H1 (cell line): ENCODE measurements at regions not wholly inside any gene's neighbourhood (a gene's known extent, or its start where the extent isn't known, plus 50 kb on each side); places are given as distances from the start of the nearest gene placed in this dataset.

Experiments used
- CTCF ChIA-PET: fragments of 300-600 bp; sonication (Branson Sonifier 250); formaldehyde crosslinking; loops from one replicate; lab custom pipeline; 2021; ENCODE audit not compliant: partially characterized antibody; lab: Charles Lee
- POLR2A ChIA-PET: fragments of 300-600 bp; sonication (Branson Sonifier 250); formaldehyde crosslinking; loops from one replicate; lab custom pipeline; 2021; ENCODE audit warnings: inconsistent platforms; ENCODE audit not compliant: partially characterized antibody; lab: Charles Lee
- DNase-seq, 2 experiments: peaks; one replicate each; pipeline versions ENCODE4 v3.0.0 to v3.0.0-alpha.2; 2010 to 2022; ENCODE audit warnings: low spot score in 2 of 2, low read depth in 1 of 2, mixed read lengths in 1 of 2
- FAIRE-seq: peaks from 2 replicates; lab custom pipeline; 2011; peaks lifted over from hg19 to GRCh38; lab: Jason Lieb, UNC
- H2AFZ ChIP-seq: 2 replicates; pipeline ENCODE4 v1.8.1; 2012; ENCODE audit warnings: low read length, inconsistent platforms
- H2AK5ac ChIP-seq: 2 replicates; pipeline ENCODE4 v1.6.1; 2013; ENCODE audit warnings: low read depth, low read length
- H2BK120ac ChIP-seq: replicated peaks from 2 replicates; pipeline ENCODE3; 2013; ENCODE audit warnings: low read depth, low read length, inconsistent platforms
- H2BK12ac ChIP-seq: 2 replicates; pipeline ENCODE4 v1.6.1; 2013; ENCODE audit warnings: low read depth, low read length
- H2BK15ac ChIP-seq: 2 replicates; pipeline ENCODE4 v1.6.1; 2013; ENCODE audit warnings: low read length
- H2BK20ac ChIP-seq: 2 replicates; pipeline ENCODE4 v1.6.1; 2013; ENCODE audit warnings: low read length
- H2BK5ac ChIP-seq: 2 replicates; pipeline ENCODE4 v1.6.1; 2013; ENCODE audit warnings: low read depth, low read length
- H3K14ac ChIP-seq: 2 replicates; pipeline ENCODE4 v1.6.1; 2013; ENCODE audit warnings: inconsistent platforms; ENCODE audit not compliant: insufficient read length
- H3K18ac ChIP-seq: 2 replicates; pipeline ENCODE4 v1.6.1; 2013; ENCODE audit warnings: low read length; ENCODE audit errors: extremely low read depth
- H3K23ac ChIP-seq: 2 replicates; pipeline ENCODE4 v1.6.1; 2013; ENCODE audit warnings: inconsistent platforms; ENCODE audit not compliant: insufficient read length
- H3K23me2 ChIP-seq: 2 replicates; pipeline ENCODE4 v1.6.1; 2013; ENCODE audit warnings: low read depth, low read length
- H3K27ac ChIP-seq: 2 replicates; pipeline ENCODE4 v1.6.1; 2011; ENCODE audit warnings: low read depth, low read length, inconsistent platforms
- H3K27me3 ChIP-seq, 4 experiments: replicated peaks in 1 of 4; 1 replicate in 1 of 4; 2 replicates in 3 of 4; pipeline versions ENCODE4 v1.6.1 to v1.8.1; 2011 to 2013; ENCODE audit warnings: low read length in 3 of 4, mild to moderate bottlenecking in 3 of 4, inconsistent platforms in 2 of 4, mixed read lengths in 2 of 4, moderate library complexity in 1 of 4; ENCODE audit not compliant: control insufficient read depth in 3 of 4, insufficient read depth in 3 of 4; ENCODE audit errors: extremely low read depth in 1 of 4
- H3K36me3 ChIP-seq, 4 experiments: 2 replicates each; pipeline versions ENCODE4 v1.6.1 to v1.8.1; 2011 to 2013; ENCODE audit warnings: mild to moderate bottlenecking in 4 of 4, low read length in 3 of 4, moderate library complexity in 2 of 4, control low read depth in 1 of 4, inconsistent platforms in 1 of 4; ENCODE audit not compliant: insufficient read depth in 4 of 4, control insufficient read depth in 2 of 4
- H3K4ac ChIP-seq: replicated peaks from 2 replicates; pipeline ENCODE3; 2013; ENCODE audit warnings: low read length, low read depth, mixed read lengths, inconsistent platforms; ENCODE audit not compliant: insufficient read length
- H3K4me1 ChIP-seq, 4 experiments: replicated peaks in 1 of 4; 1 replicate in 1 of 4; 2 replicates in 3 of 4; pipeline versions ENCODE4 v1.6.1 to v1.8.1; 2011 to 2013; ENCODE audit warnings: low read length in 3 of 4, inconsistent platforms in 2 of 4, mixed read lengths in 1 of 4; ENCODE audit not compliant: insufficient read depth in 4 of 4, control insufficient read depth in 3 of 4
- H3K4me2 ChIP-seq, 2 experiments: 2 replicates each; pipeline versions ENCODE4 v1.6.1 to v1.8.1; 2011 to 2013; ENCODE audit warnings: low read depth in 2 of 2, low read length in 2 of 2, control low read depth in 1 of 2, inconsistent platforms in 1 of 2, mild to moderate bottlenecking in 1 of 2; ENCODE audit not compliant: insufficient read depth in 1 of 2
- H3K4me3 ChIP-seq, 4 experiments: fragments of 200-600, 300-600 bp in 1 of 4; sonication (generic), shearing (Covaris generic), sonication (Bioruptor Twin) in 1 of 4; 2 replicates each; pipeline versions ENCODE4 v1.5.1 to v1.8.1; 2011 to 2016; ENCODE audit warnings: low read length in 4 of 4, low read depth in 3 of 4, control low read depth in 2 of 4, inconsistent platforms in 2 of 4, mild to moderate bottlenecking in 2 of 4, mixed read lengths in 1 of 4, moderate library complexity in 1 of 4; ENCODE audit not compliant: insufficient read depth in 2 of 4; ENCODE audit errors: extremely low read depth in 1 of 4
- H3K56ac ChIP-seq: replicated peaks from 2 replicates; pipeline ENCODE3; 2013; ENCODE audit warnings: low read depth, mild to moderate bottlenecking, mixed read lengths, low read length, inconsistent platforms; ENCODE audit not compliant: insufficient read length
- H3K79me1 ChIP-seq: 2 replicates; pipeline ENCODE4 v1.6.1; 2013; ENCODE audit warnings: low read depth, low read length, control low read depth
- H3K79me2 ChIP-seq, 2 experiments: 2 replicates each; pipeline versions ENCODE4 v1.6.1 to v1.8.1; 2012 to 2013; ENCODE audit warnings: low read length in 2 of 2, mild to moderate bottlenecking in 2 of 2, inconsistent platforms in 1 of 2; ENCODE audit not compliant: insufficient read depth in 2 of 2, control insufficient read depth in 1 of 2
- H3K9ac ChIP-seq, 4 experiments: replicated peaks in 1 of 4; 1 replicate in 1 of 4; 2 replicates in 3 of 4; pipeline versions ENCODE4 v1.6.1 to v1.8.1; 2011 to 2013; ENCODE audit warnings: low read depth in 3 of 4, low read length in 3 of 4, control low read depth in 2 of 4, mild to moderate bottlenecking in 2 of 4, moderate library complexity in 2 of 4, inconsistent platforms in 1 of 4; ENCODE audit errors: extremely low read depth in 1 of 4
- H3K9me3 ChIP-seq, 2 experiments: 2 replicates each; pipeline versions ENCODE4 v1.6.1 to v1.8.1; 2012 to 2013; ENCODE audit warnings: mild to moderate bottlenecking in 2 of 2, moderate library complexity in 2 of 2, control low read depth in 1 of 2, inconsistent platforms in 1 of 2, low read depth in 1 of 2, low read length in 1 of 2, mixed read lengths in 1 of 2; ENCODE audit not compliant: insufficient read depth in 2 of 2
- H4K20me1 ChIP-seq, 2 experiments: replicated peaks in 1 of 2; 2 replicates each; pipeline versions ENCODE3 to v1.8.1; 2011 to 2013; ENCODE audit warnings: inconsistent platforms in 2 of 2, low read length in 2 of 2, mild to moderate bottlenecking in 1 of 2; ENCODE audit not compliant: insufficient read depth in 2 of 2, control insufficient read depth in 1 of 2
- H4K5ac ChIP-seq: 2 replicates; pipeline ENCODE4 v1.6.1; 2013; ENCODE audit warnings: low read length, low read depth, mixed read lengths, inconsistent platforms; ENCODE audit not compliant: insufficient read length
- H4K8ac ChIP-seq: 2 replicates; pipeline ENCODE4 v1.8.0; 2013; ENCODE audit warnings: mild to moderate bottlenecking, moderate library complexity, low read length, inconsistent platforms; ENCODE audit not compliant: insufficient read depth; ENCODE audit errors: extremely low read depth
- H4K91ac ChIP-seq: replicated peaks from 2 replicates; pipeline ENCODE3; 2013; ENCODE audit warnings: low read length, mixed read lengths, inconsistent platforms; ENCODE audit not compliant: insufficient read length
- CBX5 ChIP-seq: fragments of 300-800, 300-1000 bp; sonication (generic); IDR thresholded peaks from 2 replicates; pipeline ENCODE4 v1.7.1; 2016; ENCODE audit warnings: antibody characterized with exemption, low read length, low read depth
- CBX8 ChIP-seq: fragments of 300-800, 300-1000 bp; sonication (generic); IDR thresholded peaks from 2 replicates; pipeline ENCODE4 v1.7.1; 2016; ENCODE audit warnings: low read depth, low read length, borderline replicate concordance
- E2F6 ChIP-seq: IDR thresholded peaks from 2 replicates; pipeline ENCODE4 v1.6.1; 2012; ENCODE audit warnings: inconsistent platforms
- JUND ChIP-seq: IDR thresholded peaks from 2 replicates; pipeline ENCODE4 v1.6.1; 2011; ENCODE audit warnings: mild to moderate bottlenecking, improper control_type of control experiment, low read length
- KDM5A ChIP-seq: fragments of 200-600 bp; IDR thresholded peaks from 2 replicates; pipeline ENCODE4 v1.7.1; 2012; ENCODE audit warnings: mild to moderate bottlenecking, low read length, inconsistent platforms, mixed read lengths
- POLR2AphosphoS5 ChIP-seq: IDR thresholded peaks from 2 replicates; pipeline ENCODE4 v1.6.1; 2011; ENCODE audit warnings: low read depth, low read length
- POU5F1 ChIP-seq: IDR thresholded peaks from 2 replicates; pipeline ENCODE4 v1.6.1; 2011; ENCODE audit warnings: low read depth, mild to moderate bottlenecking, low read length, moderate library complexity
- RNF2 ChIP-seq: fragments of 200-900, 300-1000 bp; sonication (generic); IDR thresholded peaks from 2 replicates; pipeline ENCODE4 v1.7.1; 2016; ENCODE audit warnings: borderline replicate concordance, low read depth, mild to moderate bottlenecking, antibody characterized with exemption, low read length; ENCODE audit not compliant: poor library complexity, severe bottlenecking; ENCODE audit errors: missing control alignments
- SAP30 ChIP-seq: fragments of 300-600 bp; sonication (generic); IDR thresholded peaks from 2 replicates; pipeline ENCODE4 v1.7.1; 2012; ENCODE audit warnings: low read length, moderate library complexity, mild to moderate bottlenecking, inconsistent platforms; ENCODE audit not compliant: insufficient read depth, insufficient replicate concordance
- SP2 ChIP-seq: IDR thresholded peaks from 2 replicates; pipeline ENCODE4 v1.6.1; 2012; ENCODE audit warnings: mild to moderate bottlenecking, low read length, inconsistent platforms
- SP4 ChIP-seq: IDR thresholded peaks from 2 replicates; pipeline ENCODE4 v1.6.1; 2012; ENCODE audit warnings: low read length, inconsistent platforms
- SUZ12 ChIP-seq: fragments of 200-600 bp; sonication (generic); IDR thresholded peaks from 2 replicates; pipeline ENCODE4 v1.6.1; 2012; ENCODE audit warnings: mild to moderate bottlenecking, inconsistent platforms, low read length, moderate library complexity, mixed read lengths
- USF2 ChIP-seq: IDR thresholded peaks from 2 replicates; pipeline ENCODE4 v1.6.1; 2011; ENCODE audit warnings: low read length, improper control_type of control experiment
- WGBS, 2 experiments: shearing (Covaris generic) in 1 of 2; methylation state at CpG; one replicate each; pipeline versions ENCODE4 v1.1.6 to v1.1.7; 2013 to 2015; ENCODE audit warnings: low lambda C conversion rate in 2 of 2, mixed read lengths in 2 of 2, inconsistent platforms in 1 of 2, low coverage in 1 of 2, missing lambda C conversion rate in 1 of 2; ENCODE audit not compliant: insufficient replicate concordance in 2 of 2, insufficient coverage in 1 of 2, insufficient read length in 1 of 2; ENCODE audit errors: extremely low coverage in 1 of 2, missing lambda C conversion rate in 1 of 2; 5-methylcytosine and 5-hydroxymethylcytosine counted together

DNA sequence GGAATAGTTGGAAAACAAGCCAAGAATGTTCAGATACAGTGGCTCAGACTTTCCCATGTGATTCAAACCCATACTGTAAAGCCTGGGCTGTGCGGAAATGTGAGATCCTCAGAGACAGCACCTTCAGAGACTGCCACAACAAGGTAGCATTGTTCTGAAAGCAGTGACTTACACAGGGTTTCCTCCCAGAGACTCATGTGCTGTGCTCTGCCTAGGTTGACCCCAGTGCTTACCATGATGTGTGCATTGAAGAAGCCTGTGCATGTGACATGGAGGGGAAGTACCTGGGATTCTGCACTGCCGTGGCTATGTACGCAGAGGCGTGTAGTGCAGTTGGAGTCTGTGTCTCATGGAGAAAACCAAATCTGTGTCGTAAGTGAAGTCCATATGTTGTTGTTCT is 219.4 kb downstream of the LRRK2 start:
- no peaks in the 10 kb centered on the region for H3K27me3 ChIP-seq
- no peak overlapping the region for H2BK120ac ChIP-seq
- H3K79me1 ChIP-seq, result no peaks in the 10 kb centered on the region
- H2AK5ac ChIP-seq, result no peak overlapping the region
- no peaks in the 10 kb centered on the region for H3K9me3 ChIP-seq
- H3K4me2 ChIP-seq, result no peak overlapping the region
- H3K4me3 ChIP-seq, result no peak overlapping the region
- H3K23ac ChIP-seq, result no peak overlapping the region
- no peak overlapping the region for H3K4ac ChIP-seq
- H4K5ac ChIP-seq, result no peak overlapping the region
- H4K8ac ChIP-seq, result no peak overlapping the region
- no peaks in the 10 kb centered on the region for H3K36me3 ChIP-seq
- ChIA-PET POLR2A (no interaction called here), CTCF (interaction anchor here (1.3 kb wide), 1 partner anchor 13 kb away, joined by 3 read pairs; no protein-coding TSS in a partner anchor)
- H3K56ac ChIP-seq, result no peak overlapping the region
- no peak overlapping the region for H3K27ac ChIP-seq
- no peaks in the 10 kb centered on the region for H3K4me1 ChIP-seq
- 94% methylated on average over 5 of the region's 5 CpGs; no CpG with 5 or more reads in 1 of the 2 experiments for WGBS, 2 experiments
- DNase-seq (no peak), FAIRE-seq (no peak)
- no peaks in the 10 kb centered on the region for H4K20me1 ChIP-seq
- no peak overlapping the region for H3K14ac ChIP-seq
- H3K9ac ChIP-seq, result no peak overlapping the region
- no peak overlapping the region for H4K91ac ChIP-seq
- H2BK20ac ChIP-seq, result no peak overlapping the region
- peak overlapping the region; percentile 85; the same call in 1 of the 2 replicates for H2AFZ ChIP-seq
- no peak overlapping the region for H2BK5ac ChIP-seq
- H3K18ac ChIP-seq, result no peak overlapping the region
- H2BK12ac ChIP-seq, result no peak overlapping the region
- H3K23me2 ChIP-seq, result no peaks in the 10 kb centered on the region
- no peak overlapping the region for H2BK15ac ChIP-seq
- H3K79me2 ChIP-seq, result no peaks in the 10 kb centered on the region
- TF ChIP-seq SP4 (no peak), POLR2AphosphoS5 (no peak), E2F6 (no peak), POU5F1 (no peak), CBX8 (no peak), CBX5 (no peak), JUND (no peak), USF2 (no peak), SUZ12 (no peak), RNF2 (no peak), KDM5A (no peak), SAP30 (no peak), SP2 (no peak)
